ENCODE measurements at regions not wholly inside any gene's neighbourhood (a gene's known extent, or its start where the extent isn't known, plus 50 kb on each side); places are given as distances from the start of the nearest gene placed in this dataset.
"Not testable (repeated sequence)": the region's sequence is repeated elsewhere in the genome, so short reads cannot be mapped to it uniquely, and the experiment has no call there.

- DNase-seq: no peak
Measured at GRCh38 chr19:29873801-29874575, 62.2 kb downstream of the CCNE1 start.

GRCh38 chr19:29875931-29876330, 64.1 kb downstream of the CCNE1 start:
- DNase-seq: no peak

- DNase-seq: no peak
Measured at GRCh38 chr19:29876414-29876813, 64.6 kb downstream of the CCNE1 start.

- DNase-seq: not testable (repeated sequence)
Measured at GRCh38 chr19:29876908-29877307, 65.1 kb downstream of the CCNE1 start.

GRCh38 chr19:29878973-29879654, 62.9 kb upstream of the URI1 start:
- DNase-seq: peak; percentile 22

- DNase-seq: no peak
Measured at GRCh38 chr19:29879655-29879974, 62.4 kb upstream of the URI1 start.

GRCh38 chr19:29880498-29881081, 61.4 kb upstream of the URI1 start:
- no peak for DNase-seq

- no peak for DNase-seq
Measured at GRCh38 chr19:29881386-29881785, 60.7 kb upstream of the URI1 start.

GRCh38 chr19:29882719-29883105, 59.3 kb upstream of the URI1 start:
- peak; percentile 15 for DNase-seq

GRCh38 chr19:29884044-29884443, 58.0 kb upstream of the URI1 start:
- no peak for DNase-seq

GRCh38 chr19:29884466-29884865, 57.6 kb upstream of the URI1 start:
- DNase-seq: no peak

GRCh38 chr19:29886106-29886505, 55.9 kb upstream of the URI1 start:
- not testable (repeated sequence) for DNase-seq

- no peak for DNase-seq
Measured at GRCh38 chr19:29886586-29886985, 55.5 kb upstream of the URI1 start.

- DNase-seq: no peak
Measured at GRCh38 chr19:29887442-29887855, 54.6 kb upstream of the URI1 start.

GRCh38 chr19:29888047-29888446, 54.0 kb upstream of the URI1 start:
- not testable (repeated sequence) for DNase-seq

- DNase-seq: no peak
Measured at GRCh38 chr19:29889702-29890101, 52.3 kb upstream of the URI1 start.

- no peak for DNase-seq
Measured at GRCh38 chr19:29890392-29890791, 51.6 kb upstream of the URI1 start.
